Activated T-cell treated with anti-CD3 and anti-CD28 coated beads, Interleukin-2, amount 50 U/mL, for 48 hours (primary cell): ENCODE measurements at regions not wholly inside any gene's neighbourhood (a gene's known extent, or its start where the extent isn't known, plus 50 kb on each side); places are given as distances from the start of the nearest gene placed in this dataset.

ENCODE experiments used
- DNase-seq, 2 experiments: peaks; one replicate each; pipeline ENCODE4 v3.0.0-alpha.2; 2020

GRCh38 chr3:31479431-31479830 is 53.3 kb upstream of the STT3B start:
- DNase-seq, result no peak

DNA sequence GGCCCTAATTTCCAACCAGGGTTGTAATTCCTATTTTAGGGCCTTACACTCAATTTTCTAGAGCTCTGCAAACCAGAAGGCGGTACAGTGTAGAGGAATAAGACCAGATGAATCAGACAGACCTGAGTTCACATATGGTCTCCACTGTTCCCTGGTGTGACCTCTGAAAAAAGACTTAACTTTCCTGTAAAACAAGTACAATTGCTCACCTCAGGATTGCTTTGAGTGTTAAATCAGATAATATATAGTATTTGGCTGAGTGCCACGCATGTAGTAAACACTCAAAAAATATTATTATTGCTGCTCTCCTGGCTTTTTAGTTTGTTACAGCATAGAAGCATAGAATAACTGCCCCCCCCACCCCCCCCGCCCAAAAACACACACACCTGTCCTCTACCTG is 51.0 kb upstream of the STT3B start:
- no peak for DNase-seq

- no peak for DNase-seq
These were observed 50.1 kb upstream of the STT3B start for GRCh38 chr3:31482493-31483200.
